Osteocyte (in vitro differentiated cells): ENCODE measurements at regions not wholly inside any gene's neighbourhood (a gene's known extent, or its start where the extent isn't known, plus 50 kb on each side); places are given as distances from the start of the nearest gene placed in this dataset.

Experiments
- DNase-seq: peaks from one replicate; pipeline ENCODE4 v3.0.0; 2021; ENCODE audit warnings: mixed read lengths; ENCODE audit not compliant: unreplicated experiment; ENCODE audit errors: extremely low spot score
- H3K27ac Mint-ChIP-seq: one replicate; pipeline ENCODE4 v1.8.0; 2021; ENCODE audit warnings: mild to moderate bottlenecking, mixed read lengths; ENCODE audit not compliant: unreplicated experiment
- H3K27me3 Mint-ChIP-seq: one replicate; pipeline ENCODE4 v1.8.0; 2021; ENCODE audit warnings: mixed read lengths; ENCODE audit not compliant: unreplicated experiment
- H3K36me3 Mint-ChIP-seq: one replicate; pipeline ENCODE4 v1.8.0; 2021; ENCODE audit warnings: mixed read lengths; ENCODE audit not compliant: unreplicated experiment
- H3K4me1 Mint-ChIP-seq: one replicate; pipeline ENCODE4 v1.8.0; 2021; ENCODE audit warnings: mixed read lengths; ENCODE audit not compliant: unreplicated experiment
- H3K4me3 Mint-ChIP-seq: one replicate; pipeline ENCODE4 v1.8.0; 2021; ENCODE audit warnings: mild to moderate bottlenecking, moderate library complexity, mixed read lengths; ENCODE audit not compliant: unreplicated experiment
- H3K9me3 Mint-ChIP-seq: one replicate; pipeline ENCODE4 v1.8.0; 2021; ENCODE audit warnings: mixed read lengths; ENCODE audit not compliant: unreplicated experiment
- CTCF ChIP-seq: fragments of 200-600 bp; sonication (generic); IDR thresholded peaks from 2 replicates; pipeline ENCODE4 v1.5.0; 2021; ENCODE audit warnings: antibody characterized with exemption, mild to moderate bottlenecking, moderate library complexity

DNA sequence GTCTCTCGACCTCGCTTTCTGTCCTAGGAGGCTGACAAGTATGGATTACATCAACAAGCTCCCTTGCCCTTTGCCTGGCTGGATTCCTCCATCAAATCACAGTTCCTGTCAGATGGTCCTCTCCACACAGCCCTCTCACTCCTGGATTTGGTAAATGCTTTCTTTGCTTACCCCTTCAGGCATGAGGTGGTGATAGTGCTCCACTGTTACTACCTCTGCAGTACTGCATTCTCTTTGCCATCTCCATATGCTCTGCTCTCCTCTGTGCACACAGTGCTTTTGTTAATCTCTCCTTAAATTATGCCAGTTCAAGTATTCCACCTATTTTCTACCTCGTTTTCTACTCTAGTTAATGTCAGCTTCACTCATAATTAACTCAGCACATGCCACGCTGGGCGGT lies 279.2 kb downstream of the DMAC1 start:
- no peaks in the 10 kb centered on the region for H3K36me3 Mint-ChIP-seq
- H3K9me3 Mint-ChIP-seq: no peaks in the 10 kb centered on the region
- H3K4me1 Mint-ChIP-seq: no peaks in the 10 kb centered on the region
- H3K27me3 Mint-ChIP-seq: no peaks in the 10 kb centered on the region
- TF ChIP-seq CTCF: no peak
- no peak for DNase-seq
- H3K4me3 Mint-ChIP-seq: no peak overlapping the region
- no peak overlapping the region for H3K27ac Mint-ChIP-seq

- H3K4me1 Mint-ChIP-seq: no peaks in the 10 kb centered on the region
- no peaks in the 10 kb centered on the region for H3K9me3 Mint-ChIP-seq
- no peaks in the 10 kb centered on the region for H3K27me3 Mint-ChIP-seq
- no peak for TF ChIP-seq CTCF
- no peak for DNase-seq
- no peak overlapping the region for H3K27ac Mint-ChIP-seq
- no peaks in the 10 kb centered on the region for H3K36me3 Mint-ChIP-seq
- no peak overlapping the region for H3K4me3 Mint-ChIP-seq
Observed at GRCh38 chr9:7516376-7516775, 283.2 kb downstream of the DMAC1 start.

DNA sequence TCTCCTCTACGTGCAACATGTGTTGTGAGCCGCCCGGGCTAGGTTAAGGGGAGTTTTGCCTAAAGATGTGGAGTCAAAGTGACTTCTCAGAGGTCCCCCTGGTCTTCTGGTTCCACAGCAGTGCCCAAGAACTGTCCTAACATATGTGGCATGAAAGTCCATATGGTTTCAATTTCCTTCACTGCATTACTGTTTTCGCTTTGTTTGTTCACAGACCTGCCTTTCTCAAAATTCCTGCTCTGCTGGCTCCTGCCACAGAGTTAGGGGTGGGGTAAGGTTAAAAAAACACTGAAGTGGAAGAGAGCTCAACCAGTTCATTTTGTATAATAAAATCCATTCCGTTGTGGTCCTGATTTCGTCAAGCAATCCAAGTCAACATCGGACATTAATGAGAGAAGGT lies 289.4 kb downstream of the DMAC1 start:
- Mint-ChIP-seq H3K27ac (no peak overlapping the region), H3K4me1 (peaks cover 12% of the 10 kb centered on the region), H3K27me3 (no peaks in the 10 kb centered on the region), H3K36me3 (no peaks in the 10 kb centered on the region), H3K4me3 (no peak overlapping the region), H3K9me3 (peaks cover 3% of the 10 kb centered on the region)
- DNase-seq: no peak
- no peak for TF ChIP-seq CTCF

DNA sequence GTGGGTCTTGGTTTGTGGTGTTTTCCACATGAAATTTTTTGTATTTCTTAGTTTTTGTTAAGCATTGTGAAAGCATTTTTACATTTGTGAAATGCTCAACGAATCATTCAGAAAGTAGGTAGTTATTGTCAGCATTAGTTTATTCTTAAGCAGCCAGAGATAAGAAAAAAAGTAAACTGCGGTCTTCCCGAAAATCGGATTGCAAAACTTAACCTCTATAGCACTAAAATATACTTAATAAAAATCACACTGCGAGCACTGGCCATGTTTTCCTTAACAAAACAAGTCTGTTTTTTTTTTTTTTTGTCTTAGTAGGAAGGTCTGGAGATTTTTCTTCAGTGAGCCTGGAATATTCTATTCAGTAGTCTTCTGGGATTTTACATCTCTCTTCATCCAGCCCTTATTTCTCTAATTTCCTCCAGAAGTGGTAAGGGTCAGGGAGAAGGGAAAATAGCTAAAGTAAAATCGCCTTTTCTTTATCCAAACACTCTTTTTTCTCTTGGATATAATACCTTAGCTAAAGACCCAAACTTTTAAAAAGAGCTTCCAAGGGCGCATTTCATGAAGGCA lies 289.9 kb downstream of the DMAC1 start:
- Mint-ChIP-seq H3K27me3 (no peaks in the 10 kb centered on the region), H3K27ac (no peak overlapping the region), H3K9me3 (peaks cover 3% of the 10 kb centered on the region), H3K36me3 (no peaks in the 10 kb centered on the region), H3K4me1 (peaks cover 12% of the 10 kb centered on the region), H3K4me3 (no peak overlapping the region)
- no peak for TF ChIP-seq CTCF
- no peak for DNase-seq

DNA sequence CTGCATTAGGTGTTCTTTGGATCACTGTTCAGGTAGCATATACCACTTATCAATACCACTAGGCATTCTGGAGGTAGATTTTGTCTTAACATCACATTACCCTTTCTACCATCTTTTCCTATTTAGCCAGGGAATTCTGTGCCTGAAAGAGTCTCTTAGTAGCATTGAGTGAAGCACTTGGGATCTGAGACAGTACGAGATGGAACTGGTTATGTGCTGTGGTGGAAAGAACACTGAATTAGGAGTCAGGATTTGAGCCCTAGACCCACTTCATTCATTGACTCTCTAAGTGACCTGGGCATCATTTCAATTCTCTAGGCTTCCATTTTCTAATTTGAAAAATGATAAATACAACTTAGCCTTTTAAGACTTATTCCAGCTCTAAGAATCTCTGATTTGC lies 291.1 kb downstream of the DMAC1 start:
- peaks cover 12% of the 10 kb centered on the region for H3K4me1 Mint-ChIP-seq
- no peaks in the 10 kb centered on the region for H3K36me3 Mint-ChIP-seq
- TF ChIP-seq CTCF: no peak
- H3K4me3 Mint-ChIP-seq: no peak overlapping the region
- no peak for DNase-seq
- H3K27ac Mint-ChIP-seq: no peak overlapping the region
- H3K27me3 Mint-ChIP-seq: no peaks in the 10 kb centered on the region
- peaks cover 3% of the 10 kb centered on the region for H3K9me3 Mint-ChIP-seq
